NCI-H2107 treated with DMSO at 0.1 percent for 48 hours (cell line): ENCODE measurements at regions not wholly inside any gene's neighbourhood (a gene's known extent, or its start where the extent isn't known, plus 50 kb on each side); places are given as distances from the start of the nearest gene placed in this dataset.

Experiments used
- DNase-seq: peaks from one replicate; lab custom pipeline; 2025; ENCODE audit not compliant: unreplicated experiment; lab: John Stamatoyannopoulos, UW

- DNase-seq: no peak
These were observed 135.5 kb upstream of the COL8A1 start for GRCh38 chr3:99502871-99503270.

GRCh38 chr3:99500485-99500884, 137.9 kb upstream of the COL8A1 start:
- DNase-seq: no peak

- DNase-seq: no peak
These were observed 138.9 kb upstream of the COL8A1 start for GRCh38 chr3:99499235-99500158.

GRCh38 chr3:99498550-99499234, 139.7 kb upstream of the COL8A1 start:
- DNase-seq: no peak

GRCh38 chr3:99487894-99488293, 150.5 kb upstream of the COL8A1 start:
- DNase-seq: no peak

GRCh38 chr3:99485286-99485685, 153.1 kb upstream of the COL8A1 start:
- DNase-seq: no peak

- no peak for DNase-seq
These were observed 153.5 kb upstream of the COL8A1 start for GRCh38 chr3:99484871-99485270.

- DNase-seq: no peak
These were observed 154.6 kb upstream of the COL8A1 start for GRCh38 chr3:99483841-99484240.

GRCh38 chr3:99482191-99482590, 156.2 kb upstream of the COL8A1 start:
- DNase-seq: no peak

GRCh38 chr3:99481561-99481960, 156.8 kb upstream of the COL8A1 start:
- DNase-seq: no peak

GRCh38 chr3:99479768-99480167, 158.6 kb upstream of the COL8A1 start:
- no peak for DNase-seq

- DNase-seq: no peak
These were observed 160.7 kb upstream of the COL8A1 start for GRCh38 chr3:99477650-99478049.

GRCh38 chr3:99475229-99475628, 163.2 kb upstream of the COL8A1 start:
- no peak for DNase-seq

- DNase-seq: no peak
These were observed 163.6 kb upstream of the COL8A1 start for GRCh38 chr3:99474776-99475175.

- DNase-seq: no peak
These were observed 165.1 kb upstream of the COL8A1 start for GRCh38 chr3:99473321-99473751.

GRCh38 chr3:99472385-99472784, 166.0 kb upstream of the COL8A1 start:
- no peak for DNase-seq

- DNase-seq: no peak
These were observed 166.8 kb upstream of the COL8A1 start for GRCh38 chr3:99471353-99472323.

GRCh38 chr3:99470841-99471240, 167.6 kb upstream of the COL8A1 start:
- DNase-seq: no peak

GRCh38 chr3:99468918-99469317, 169.5 kb upstream of the COL8A1 start:
- DNase-seq: no peak

GRCh38 chr3:99467420-99467819, 171.0 kb upstream of the COL8A1 start:
- no peak for DNase-seq

GRCh38 chr3:99466331-99466730, 172.1 kb upstream of the COL8A1 start:
- DNase-seq: no peak
